Neural progenitor cell (in vitro differentiated cells): ENCODE measurements at regions not wholly inside any gene's neighbourhood (a gene's known extent, or its start where the extent isn't known, plus 50 kb on each side); places are given as distances from the start of the nearest gene placed in this dataset.

Experiments
- DNase-seq: peaks from one replicate; pipeline ENCODE4 v3.0.0-alpha.2; 2016; ENCODE audit warnings: low spot score
- H2AFZ ChIP-seq: fragments of 200-600 bp; sonication (generic); replicated peaks from 2 replicates; pipeline ENCODE4 v1.6.1; 2016; ENCODE audit warnings: antibody characterized with exemption
- H3F3A ChIP-seq: fragments of 200-600 bp; sonication (generic); 2 replicates; pipeline ENCODE4 v1.6.1; 2016; ENCODE audit warnings: antibody characterized with exemption, low read depth
- H3K27ac ChIP-seq: fragments of 200-600 bp; sonication (generic); 2 replicates; pipeline ENCODE4 v1.5.1; 2016; ENCODE audit warnings: mild to moderate bottlenecking
- H3K27me3 ChIP-seq: fragments of 200-600 bp; sonication (generic); 2 replicates; pipeline ENCODE4 v1.6.1; 2016; ENCODE audit warnings: mild to moderate bottlenecking, moderate library complexity
- H3K36me3 ChIP-seq: fragments of 200-600 bp; sonication (generic); 2 replicates; pipeline ENCODE4 v1.5.1; 2016
- H3K4me1 ChIP-seq: fragments of 200-600 bp; sonication (generic); 2 replicates; pipeline ENCODE4 v1.6.1; 2016; ENCODE audit warnings: mixed run types
- H3K4me2 ChIP-seq: fragments of 200-600 bp; sonication (generic); 2 replicates; pipeline ENCODE4 v1.6.1; 2016
- H3K4me3 ChIP-seq: fragments of 200-600 bp; sonication (generic); 2 replicates; pipeline ENCODE4 v1.5.1; 2016
- H3K79me2 ChIP-seq: fragments of 200-600 bp; sonication (generic); 2 replicates; pipeline ENCODE4 v1.6.1; 2016; ENCODE audit warnings: low read depth
- H3K9ac ChIP-seq: fragments of 200-600 bp; sonication (generic); 2 replicates; pipeline ENCODE4 v1.6.1; 2016
- H3K9me3 ChIP-seq: fragments of 200-600 bp; sonication (generic); 2 replicates; pipeline ENCODE4 v1.5.1; 2016; ENCODE audit warnings: low read depth
- H4K20me1 ChIP-seq: fragments of 200-600 bp; sonication (generic); 2 replicates; pipeline ENCODE4 v1.6.1; 2016; ENCODE audit warnings: low read depth
- H3K27ac Mint-ChIP-seq: 3 replicates; pipeline ENCODE4 v1.8.0; 2021; ENCODE audit warnings: mixed read lengths
- H3K27me3 Mint-ChIP-seq: 2 replicates; pipeline ENCODE4 v1.8.0; 2022; ENCODE audit warnings: low read depth, mild to moderate bottlenecking, inconsistent platforms, moderate library complexity, mixed read lengths; ENCODE audit not compliant: insufficient read depth
- H3K36me3 Mint-ChIP-seq: 3 replicates; pipeline ENCODE4 v1.8.0; 2021; ENCODE audit warnings: mixed read lengths
- H3K4me1 Mint-ChIP-seq: 3 replicates; pipeline ENCODE4 v1.8.0; 2021; ENCODE audit warnings: mixed read lengths
- H3K4me3 Mint-ChIP-seq: 3 replicates; pipeline ENCODE4 v1.8.0; 2021; ENCODE audit warnings: mild to moderate bottlenecking, moderate library complexity, mixed read lengths
- H3K9me3 Mint-ChIP-seq: 3 replicates; pipeline ENCODE4 v1.8.0; 2020; ENCODE audit warnings: mixed read lengths
- CTCF ChIP-seq: fragments of 200-600 bp; sonication (generic); IDR thresholded peaks from 2 replicates; pipeline ENCODE4 v1.5.1; 2017; ENCODE audit warnings: antibody characterized with exemption, mild to moderate bottlenecking
- EZH2 ChIP-seq: fragments of 200-600 bp; sonication (generic); IDR thresholded peaks from 2 replicates; pipeline ENCODE4 v1.6.1; 2017; ENCODE audit warnings: antibody characterized with exemption, mild to moderate bottlenecking, moderate library complexity
- EZH2phosphoT487 ChIP-seq: fragments of 200-600 bp; sonication (generic); IDR thresholded peaks from 2 replicates; pipeline ENCODE4 v1.6.1; 2017; ENCODE audit warnings: antibody characterized with exemption

- peaks cover 2% of the 10 kb centered on the region for H3K9me3 Mint-ChIP-seq
- no peaks in the 10 kb centered on the region for H3K4me1 ChIP-seq
- H2AFZ ChIP-seq, result no peak overlapping the region
- peak; percentile 60 for TF ChIP-seq CTCF
- no peak for TF ChIP-seq EZH2phosphoT487
- TF ChIP-seq EZH2, result no peak
- H3K4me1 Mint-ChIP-seq, result peaks cover 3% of the 10 kb centered on the region
- no peak overlapping the region for H3K9ac ChIP-seq
- DNase-seq, result peak; percentile 30
- no peaks in the 10 kb centered on the region for H3K9me3 ChIP-seq
- H4K20me1 ChIP-seq, result no peaks in the 10 kb centered on the region
- H3K36me3 Mint-ChIP-seq, result no peaks in the 10 kb centered on the region
- H3F3A ChIP-seq, result no peaks in the 10 kb centered on the region
- no peak overlapping the region for H3K4me3 ChIP-seq
- H3K4me2 ChIP-seq, result no peak overlapping the region
- H3K27me3 Mint-ChIP-seq, result peaks cover 16% of the 10 kb centered on the region
- no peaks in the 10 kb centered on the region for H3K79me2 ChIP-seq
- no peaks in the 10 kb centered on the region for H3K27me3 ChIP-seq
- no peak overlapping the region for H3K27ac Mint-ChIP-seq
- no peak overlapping the region for H3K4me3 Mint-ChIP-seq
- no peaks in the 10 kb centered on the region for H3K36me3 ChIP-seq
- no peak overlapping the region for H3K27ac ChIP-seq
These were observed 380.8 kb downstream of the LMO7 start for GRCh38 chr13:76016799-76017400.

DNA sequence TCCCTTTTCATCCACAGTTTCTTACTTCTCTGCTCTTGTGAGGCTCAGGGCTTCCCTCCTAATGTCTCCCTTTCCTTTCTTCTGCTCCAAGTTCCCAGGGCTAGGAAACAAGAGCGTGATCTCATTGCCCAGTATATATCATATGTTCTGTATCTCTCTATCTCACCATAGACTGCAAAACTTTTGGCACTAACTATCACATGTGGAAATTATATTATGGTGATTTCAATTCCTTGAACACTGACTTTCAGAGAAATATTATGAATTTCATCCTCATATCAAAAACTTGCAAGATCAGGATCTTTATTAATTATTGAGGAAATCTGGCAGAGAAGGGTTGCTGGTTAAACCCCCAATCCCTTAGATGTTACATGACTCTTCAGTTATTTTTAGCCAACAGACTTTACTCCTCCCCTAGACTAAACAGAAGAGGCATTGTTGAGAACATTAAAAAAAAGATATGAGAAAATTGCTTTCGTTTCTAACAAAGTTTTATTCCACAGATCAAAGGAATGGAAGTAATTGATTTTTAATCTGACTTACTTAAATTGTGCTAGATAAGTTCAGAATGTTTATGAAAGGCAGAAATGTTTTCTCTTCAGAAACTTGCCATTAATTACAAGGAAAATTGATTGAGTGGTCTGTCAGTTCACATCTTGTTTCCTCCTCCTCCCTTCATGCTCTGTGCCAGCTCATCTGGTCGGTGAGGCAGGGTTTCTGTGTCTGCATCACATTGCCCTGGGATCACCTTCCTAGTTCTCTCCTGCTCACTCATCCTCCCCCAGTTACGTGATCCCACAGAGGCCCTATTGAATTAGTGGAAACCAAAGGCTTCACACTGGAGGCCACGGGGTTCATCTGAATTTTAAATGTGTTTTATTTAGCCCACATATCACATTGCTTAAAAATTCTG, 378.5 kb downstream of the LMO7 start:
- Mint-ChIP-seq H3K4me1 (peaks cover 3% of the 10 kb centered on the region), H3K27me3 (peaks cover 18% of the 10 kb centered on the region), H3K36me3 (no peaks in the 10 kb centered on the region), H3K27ac (no peak overlapping the region), H3K4me3 (no peak overlapping the region), H3K9me3 (peaks cover 2% of the 10 kb centered on the region)
- Histone ChIP-seq H3K79me2 (no peaks in the 10 kb centered on the region), H3K36me3 (no peaks in the 10 kb centered on the region), H3F3A (no peaks in the 10 kb centered on the region), H3K4me1 (no peaks in the 10 kb centered on the region), H3K4me2 (no peak overlapping the region), H3K27me3 (no peaks in the 10 kb centered on the region), H4K20me1 (no peaks in the 10 kb centered on the region), H3K9me3 (no peaks in the 10 kb centered on the region), H2AFZ (no peak overlapping the region), H3K27ac (no peak overlapping the region), H3K9ac (no peak overlapping the region), H3K4me3 (no peak overlapping the region)
- DNase-seq, result no peak
- TF ChIP-seq CTCF, result no peak
- TF ChIP-seq EZH2phosphoT487, result no peak
- TF ChIP-seq EZH2, result no peak

DNA sequence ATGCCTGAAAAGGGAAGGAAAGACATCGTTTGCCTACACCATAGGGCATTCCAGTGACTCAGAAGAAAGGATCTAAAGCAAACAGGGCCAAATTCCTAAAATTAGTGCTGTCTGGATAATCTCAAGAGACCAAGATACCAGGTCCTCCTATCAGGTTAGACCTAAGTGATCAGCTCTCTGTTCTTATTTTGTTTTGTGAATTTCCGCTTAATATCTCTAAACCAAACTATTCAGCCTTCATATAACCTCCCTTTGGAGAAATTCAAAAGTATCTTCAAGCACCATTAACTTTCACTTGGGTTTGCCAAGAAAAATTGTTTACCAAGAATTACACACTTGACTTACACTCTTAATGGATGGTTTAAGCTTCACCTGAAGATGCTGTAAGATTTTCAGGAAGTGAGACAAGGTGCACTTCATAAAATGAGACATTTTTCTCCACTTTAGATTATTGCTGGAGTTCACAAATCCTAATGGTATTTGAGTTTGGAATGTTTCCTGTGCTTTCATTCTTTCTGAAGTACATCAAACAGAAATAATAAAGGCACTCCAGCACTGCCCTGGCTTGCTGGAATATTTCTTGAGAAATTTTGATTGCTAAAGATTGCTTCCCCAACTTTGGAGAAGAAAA, 376.1 kb downstream of the LMO7 start:
- H2AFZ ChIP-seq, result no peak overlapping the region
- H3K4me1 ChIP-seq, result no peaks in the 10 kb centered on the region
- peaks cover 3% of the 10 kb centered on the region for H3K4me1 Mint-ChIP-seq
- H3K27ac ChIP-seq, result no peak overlapping the region
- H3K4me3 ChIP-seq, result no peak overlapping the region
- H3K4me2 ChIP-seq, result no peak overlapping the region
- no peaks in the 10 kb centered on the region for H3K79me2 ChIP-seq
- H3F3A ChIP-seq, result no peaks in the 10 kb centered on the region
- no peaks in the 10 kb centered on the region for H3K36me3 Mint-ChIP-seq
- TF ChIP-seq CTCF, result no peak
- TF ChIP-seq EZH2phosphoT487, result no peak
- TF ChIP-seq EZH2, result no peak
- no peak for DNase-seq
- no peak overlapping the region for H3K27ac Mint-ChIP-seq
- H3K4me3 Mint-ChIP-seq, result no peak overlapping the region
- no peaks in the 10 kb centered on the region for H3K9me3 ChIP-seq
- H3K9me3 Mint-ChIP-seq, result peaks cover 2% of the 10 kb centered on the region
- peaks cover 20% of the 10 kb centered on the region for H3K27me3 Mint-ChIP-seq
- no peaks in the 10 kb centered on the region for H3K27me3 ChIP-seq
- H4K20me1 ChIP-seq, result no peaks in the 10 kb centered on the region
- H3K9ac ChIP-seq, result no peak overlapping the region
- no peaks in the 10 kb centered on the region for H3K36me3 ChIP-seq
